Liver (tissue), 3 donors: ENCODE measurements at regions not wholly inside any gene's neighbourhood (a gene's known extent, or its start where the extent isn't known, plus 50 kb on each side); places are given as distances from the start of the nearest gene placed in this dataset.

ENCODE experiments used
- CTCF ChIP-seq: fragments of 150-350 bp; IDR thresholded peaks from 2 replicates; pipeline ENCODE4 v1.5.1; 2017; ENCODE audit warnings: improper control_type of control experiment, low read depth, low read length; ENCODE audit not compliant: missing input control
- EGR1 ChIP-seq, 2 donors: IDR thresholded peaks; 2 replicates each; pipeline ENCODE4 v1.6.1; 2016 to 2018; ENCODE audit warnings: antibody characterized with exemption in 2 of 2, low read depth in 2 of 2
- FOXA1 ChIP-seq: IDR thresholded peaks from 2 replicates; pipeline ENCODE4 v1.6.1; 2016; ENCODE audit warnings: antibody characterized with exemption
- GABPA ChIP-seq, 2 donors: IDR thresholded peaks in 1 of 2; conservative IDR thresholded peaks in 1 of 2; 2 replicates each; pipeline ENCODE4 v1.6.1; 2016; ENCODE audit warnings: antibody characterized with exemption in 2 of 2, mild to moderate bottlenecking in 1 of 2, moderate library complexity in 1 of 2
- MAX ChIP-seq: IDR thresholded peaks from 2 replicates; pipeline ENCODE4 v1.6.1; 2016; ENCODE audit warnings: antibody characterized with exemption
- REST ChIP-seq: IDR thresholded peaks from 2 replicates; pipeline ENCODE4 v1.6.1; 2016; ENCODE audit warnings: antibody characterized with exemption, mild to moderate bottlenecking
- ZBTB33 ChIP-seq: IDR thresholded peaks from 2 replicates; pipeline ENCODE4 v1.6.1; 2016; ENCODE audit warnings: antibody characterized with exemption
- donor health status: healthy.
- donor health status: healthy.

GRCh38 chr10:130575756-130576285 is 439.6 kb downstream of the GLRX3 start:
- TF ChIP-seq ZBTB33 (no peak), CTCF (no peak), EGR1 (IDR thresholded peaks at IDR 0.05; ENCODE audit: low read depth in 2 of 2) (no peak), REST (no peak), GABPA (IDR thresholded peaks at IDR 0.05 in 1 of 2, conservative IDR thresholded peaks at IDR 0.05 in 1 of 2) (no peak), FOXA1 (no peak), MAX (no peak)
